Kidney (tissue), 13 donors: ENCODE measurements at regions not wholly inside any gene's neighbourhood (a gene's known extent, or its start where the extent isn't known, plus 50 kb on each side); places are given as distances from the start of the nearest gene placed in this dataset.

Experiments used
- DNase-seq, 5 donors: peaks; one replicate each; pipeline ENCODE4 v3.0.0-alpha.2; 2013 to 2020
- FAIRE-seq: peaks from 2 replicates; lab custom pipeline; 2012; peaks lifted over from hg19 to GRCh38; lab: Jason Lieb, UNC
- H3K27ac ChIP-seq, 2 donors: one replicate each; pipeline ENCODE4 v1.7.0; 2013; ENCODE audit warnings: low read depth in 2 of 2, low read length in 2 of 2, inconsistent platforms in 1 of 2
- H3K27me3 ChIP-seq: one replicate; pipeline ENCODE4 v1.7.1; 2013; ENCODE audit warnings: low read length, inconsistent platforms; ENCODE audit not compliant: control insufficient read depth, insufficient read depth
- H3K36me3 ChIP-seq, 3 donors: one replicate each; pipeline versions ENCODE4 v1.7.0 to v1.7.1; 2013; ENCODE audit warnings: low read length in 3 of 3, control low read depth in 1 of 3, inconsistent platforms in 1 of 3; ENCODE audit not compliant: insufficient read depth in 3 of 3, control insufficient read depth in 2 of 3
- H3K4me1 ChIP-seq, 3 donors: one replicate each; pipeline versions ENCODE4 v1.7.0 to v1.7.1; 2013; ENCODE audit warnings: low read length in 3 of 3, inconsistent platforms in 1 of 3, low read depth in 1 of 3; ENCODE audit not compliant: control insufficient read depth in 2 of 3, insufficient read depth in 2 of 3
- H3K4me3 ChIP-seq, 3 donors: one replicate each; pipeline versions ENCODE4 v1.7.0 to v1.8.1; 2013; ENCODE audit warnings: low read length in 3 of 3, control low read depth in 1 of 3, inconsistent platforms in 1 of 3
- H3K9ac ChIP-seq, 3 donors: one replicate each; pipeline versions ENCODE4 v1.7.0 to v1.7.1; 2013; ENCODE audit warnings: low read length in 3 of 3, control low read depth in 1 of 3, inconsistent platforms in 1 of 3
- H3K9me3 ChIP-seq, 3 donors: one replicate each; pipeline versions ENCODE4 v1.7.0 to v1.7.1; 2013; ENCODE audit warnings: low read length in 3 of 3, control low read depth in 1 of 3, inconsistent platforms in 1 of 3; ENCODE audit not compliant: control insufficient read depth in 2 of 3, insufficient read depth in 1 of 3
- intact Hi-C: fragments of 100-400 bp; cut with DNase I; formaldehyde crosslinking; loops from one replicate; pipeline ENCODE4 v1.11.1; 2022
- TF ChIP-seq, protein P1 (sequence below): IDR thresholded peaks from 3 replicates; pipeline ENCODE4 v1.5.1; 2012; ENCODE audit warnings: mild to moderate bottlenecking, moderate library complexity, borderline replicate concordance; ENCODE audit not compliant: insufficient read depth; ENCODE audit errors: extremely low read depth
- donor health status: control.
- donor health status: control.
- donor health status: control.
- donor health status: control.
- donor health status: control.
- donor health status: DM: yes; HTN: yes; CAD: no.
- donor health status: Normal renal cell carcinoma (clear cell type).

DNA sequence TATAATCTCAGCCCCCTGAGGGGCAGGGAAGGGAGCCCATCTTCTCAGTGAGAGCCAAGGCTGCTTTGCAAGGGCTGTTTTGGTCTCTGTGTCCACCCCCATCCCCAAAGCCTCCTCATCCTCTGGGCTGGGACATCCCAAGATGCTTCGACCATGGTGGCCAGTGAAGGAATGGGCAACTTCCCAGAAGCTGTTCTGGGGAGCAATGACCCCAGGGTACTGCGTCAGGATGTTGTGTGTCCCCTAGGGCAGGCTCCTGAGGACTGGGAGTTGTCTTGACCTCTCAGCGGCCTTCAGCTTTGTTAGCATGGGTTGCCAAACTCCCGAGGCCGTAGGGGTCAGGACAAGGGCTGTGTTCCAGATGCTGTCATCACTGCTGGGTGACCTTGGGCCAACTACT, 238.4 kb upstream of the POU3F1 start:
- Histone ChIP-seq H3K27ac (no peak overlapping the region), H3K36me3 (no peaks in the 10 kb centered on the region), H3K27me3 (no peaks in the 10 kb centered on the region), H3K9me3 (no peaks in the 10 kb centered on the region), H3K9ac (no peak overlapping the region), H3K4me3 (no peak overlapping the region), H3K4me1 (no peaks in the 10 kb centered on the region)
- TF ChIP-seq, protein P1, sequence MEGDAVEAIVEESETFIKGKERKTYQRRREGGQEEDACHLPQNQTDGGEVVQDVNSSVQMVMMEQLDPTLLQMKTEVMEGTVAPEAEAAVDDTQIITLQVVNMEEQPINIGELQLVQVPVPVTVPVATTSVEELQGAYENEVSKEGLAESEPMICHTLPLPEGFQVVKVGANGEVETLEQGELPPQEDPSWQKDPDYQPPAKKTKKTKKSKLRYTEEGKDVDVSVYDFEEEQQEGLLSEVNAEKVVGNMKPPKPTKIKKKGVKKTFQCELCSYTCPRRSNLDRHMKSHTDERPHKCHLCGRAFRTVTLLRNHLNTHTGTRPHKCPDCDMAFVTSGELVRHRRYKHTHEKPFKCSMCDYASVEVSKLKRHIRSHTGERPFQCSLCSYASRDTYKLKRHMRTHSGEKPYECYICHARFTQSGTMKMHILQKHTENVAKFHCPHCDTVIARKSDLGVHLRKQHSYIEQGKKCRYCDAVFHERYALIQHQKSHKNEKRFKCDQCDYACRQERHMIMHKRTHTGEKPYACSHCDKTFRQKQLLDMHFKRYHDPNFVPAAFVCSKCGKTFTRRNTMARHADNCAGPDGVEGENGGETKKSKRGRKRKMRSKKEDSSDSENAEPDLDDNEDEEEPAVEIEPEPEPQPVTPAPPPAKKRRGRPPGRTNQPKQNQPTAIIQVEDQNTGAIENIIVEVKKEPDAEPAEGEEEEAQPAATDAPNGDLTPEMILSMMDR = no peak
- FAIRE-seq (no peak), DNase-seq (peak in 1 of 5 donors; percentile 82)
- intact Hi-C loops = no loop called here

DNA sequence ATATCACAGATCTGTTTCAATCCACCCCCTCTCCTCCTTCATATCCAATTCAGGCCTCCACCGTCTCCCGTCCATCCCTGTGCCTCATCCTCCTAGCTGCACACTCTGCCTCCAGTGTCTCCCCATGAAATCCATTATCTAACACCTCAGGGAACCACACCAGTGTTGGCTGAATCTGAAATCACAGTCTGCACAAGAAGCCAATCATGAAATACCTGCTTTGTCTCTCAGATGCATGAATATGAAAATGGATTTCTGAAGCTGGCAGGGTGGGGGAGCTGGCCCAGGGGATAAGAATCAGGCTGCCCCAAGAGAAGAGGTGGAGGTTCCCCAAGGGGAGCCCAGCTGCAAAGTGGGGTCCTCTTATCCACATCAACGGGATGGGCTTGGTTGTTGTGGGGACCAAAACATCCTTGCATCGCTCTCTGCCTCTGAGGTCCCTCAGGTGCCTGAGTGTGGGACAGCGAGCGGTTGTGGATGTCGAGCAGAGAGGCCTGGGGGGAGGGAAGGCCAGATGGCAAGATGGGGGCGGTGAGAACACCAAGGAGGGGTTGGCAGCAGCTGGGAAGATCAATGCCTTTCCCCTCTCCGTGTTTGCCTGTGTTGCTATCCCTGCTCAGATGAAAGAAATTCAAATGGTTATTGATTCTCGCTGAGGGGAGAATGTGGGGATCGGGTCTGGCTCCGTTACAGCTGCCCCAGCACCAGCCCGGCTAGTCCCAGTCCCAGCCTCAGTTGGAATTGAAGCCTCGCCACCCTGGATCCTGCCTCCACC, 237.3 kb upstream of the POU3F1 start:
- no peaks in the 10 kb centered on the region for H3K4me1 ChIP-seq
- TF ChIP-seq, protein P1 = no peak
- DNase-seq (no peak), FAIRE-seq (no peak)
- intact Hi-C loops = no loop called here
- no peak overlapping the region for H3K4me3 ChIP-seq
- peaks cover 0 to 5% (median 0%) of the 10 kb centered on the region in 3 donors for H3K9me3 ChIP-seq
- no peaks in the 10 kb centered on the region for H3K27me3 ChIP-seq
- no peaks in the 10 kb centered on the region for H3K36me3 ChIP-seq
- no peak overlapping the region for H3K27ac ChIP-seq
- H3K9ac ChIP-seq = no peak overlapping the region

DNA sequence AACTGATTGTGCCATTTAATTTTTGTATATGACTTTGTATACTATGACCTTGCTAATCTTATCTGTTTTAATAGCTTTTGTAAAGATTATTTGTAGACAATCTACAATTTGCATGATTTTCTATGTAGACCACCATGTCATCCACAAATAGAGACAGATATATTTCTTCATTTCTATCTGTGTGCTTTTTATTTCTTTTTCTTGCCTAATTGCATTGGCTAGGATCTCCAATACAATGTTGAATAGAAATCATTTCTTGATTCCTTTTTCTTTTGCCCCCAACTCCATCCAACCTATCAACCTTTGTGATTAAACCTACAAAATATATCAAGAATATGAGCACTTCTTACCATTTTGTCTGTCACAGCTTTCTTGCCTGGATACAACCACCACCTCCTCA, 232.6 kb upstream of the POU3F1 start:
- Histone ChIP-seq H3K9ac (no peak overlapping the region), H3K4me3 (no peak overlapping the region), H3K4me1 (no peaks in the 10 kb centered on the region), H3K27me3 (no peaks in the 10 kb centered on the region), H3K9me3 (peaks cover 0 to 5% (median 0%) of the 10 kb centered on the region in 3 donors), H3K36me3 (no peaks in the 10 kb centered on the region), H3K27ac (no peak overlapping the region)
- no peak for DNase-seq
- intact Hi-C loops = no loop called here
- no peak for FAIRE-seq
- TF ChIP-seq, protein P1 = no peak
